ENCODE measurements at regions not wholly inside any gene's neighbourhood (a gene's known extent, or its start where the extent isn't known, plus 50 kb on each side); places are given as distances from the start of the nearest gene placed in this dataset.

- POLR2A ChIA-PET = no interaction called here
Observed at GRCh38 chr3:176954517-176954916, 242.8 kb downstream of the TBL1XR1 start.

GRCh38 chr3:176953106-176954060 lies 243.9 kb downstream of the TBL1XR1 start:
- Histone ChIP-seq H3K9me2 (no peaks in the 10 kb centered on the region), H4K20me1 (ENCODE audit: insufficient read depth) (no peaks in the 10 kb centered on the region), H3K9ac (no peak overlapping the region), H3K4me3 (ENCODE audit: low read depth in 2 of 2, low read length in 1 of 2) (no peak overlapping the region), H3K27ac (ENCODE audit: low read depth in 2 of 2, low read length in 1 of 2) (no peak overlapping the region), H3K9me3 (no peaks in the 10 kb centered on the region), H3K4me2 (no peak overlapping the region), H2AFZ (ENCODE audit: low read depth) (no peak overlapping the region), H3K36me3 (replicated peaks in 1 of 2; ENCODE audit: control insufficient read depth in 1 of 2, insufficient read depth in 2 of 2, low read length in 1 of 2) (no peaks in the 10 kb centered on the region), H3F3A (replicated peaks; ENCODE audit: insufficient read depth) (no peaks in the 10 kb centered on the region), H3K4me1 (ENCODE audit: control insufficient read depth in 1 of 2, insufficient read depth in 2 of 2, low read depth in 1 of 2, low read length in 1 of 2) (peaks cover 4 to 13% of the 10 kb centered on the region in 2 experiments; a peak in 2 of 4 replicates), H3K27me3 (ENCODE audit: insufficient read depth) (no peaks in the 10 kb centered on the region), H3K79me2 (ENCODE audit: insufficient read depth) (no peaks in the 10 kb centered on the region)
- 68% methylated on average over 6 of the region's 6 CpGs for WGBS (ENCODE audit: low lambda C conversion rate)
- POLR2A ChIA-PET = no interaction called here
- TF ChIP-seq SMC3 (IDR thresholded peaks at IDR 0.05; ENCODE audit: low read depth, low read length) = no peak
- CTCF ChIA-PET = interaction anchor here (1.3 kb wide), 1 partner anchor 15 kb away, joined by 6 read pairs; no protein-coding TSS in a partner anchor
- DNase-seq = no peak

More at GRCh38 chr3:176954517-176954916, 242.8 kb downstream of the TBL1XR1 start:
- Histone ChIP-seq H3K9ac (no peak overlapping the region), H3K36me3 (replicated peaks in 1 of 2; ENCODE audit: control insufficient read depth in 1 of 2, insufficient read depth in 2 of 2, low read length in 1 of 2) (no peaks in the 10 kb centered on the region), H3K27ac (ENCODE audit: low read depth in 2 of 2, low read length in 1 of 2) (no peak overlapping the region), H3K9me2 (no peaks in the 10 kb centered on the region), H3K79me2 (ENCODE audit: insufficient read depth) (no peaks in the 10 kb centered on the region), H3F3A (replicated peaks; ENCODE audit: insufficient read depth) (no peaks in the 10 kb centered on the region), H3K27me3 (ENCODE audit: insufficient read depth) (no peaks in the 10 kb centered on the region), H3K4me3 (ENCODE audit: low read depth in 2 of 2, low read length in 1 of 2) (no peak overlapping the region), H3K9me3 (no peaks in the 10 kb centered on the region), H3K4me2 (no peak overlapping the region), H3K4me1 (ENCODE audit: control insufficient read depth in 1 of 2, insufficient read depth in 2 of 2, low read depth in 1 of 2, low read length in 1 of 2) (peaks cover 4 to 13% of the 10 kb centered on the region in 2 experiments; a peak in 2 of 4 replicates), H2AFZ (ENCODE audit: low read depth) (no peak overlapping the region), H4K20me1 (ENCODE audit: insufficient read depth) (no peaks in the 10 kb centered on the region)
- no peak for TF ChIP-seq GABPA (IDR thresholded peaks at IDR 0.05; ENCODE audit: low read depth)
- no peak for TF ChIP-seq JUND (IDR thresholded peaks at IDR 0.05)
- no peak for TF ChIP-seq FOXJ3 (CRISPR knock-in tag; IDR thresholded peaks at IDR 0.05)
- TF ChIP-seq NRF1 (IDR thresholded peaks at IDR 0.05; ENCODE audit: low read depth, low read length) = no peak
- no peak for TF ChIP-seq IRF3 (IDR thresholded peaks at IDR 0.05; ENCODE audit: low read depth, low read length)
- TF ChIP-seq GATA2 (CRISPR knock-in tag; IDR thresholded peaks at IDR 0.05) = no peak
- TF ChIP-seq MAX (IDR thresholded peaks at IDR 0.05; ENCODE audit: low read depth) = no peak
- TF ChIP-seq RFX5 (IDR thresholded peaks at IDR 0.05; ENCODE audit: low read length) = no peak
- TF ChIP-seq EZH2phosphoT487 (IDR thresholded peaks at IDR 0.05; ENCODE audit: borderline replicate concordance, low read depth) = no peak
- no peak for TF ChIP-seq ELF1 (IDR thresholded peaks at IDR 0.05)
- TF ChIP-seq POLR2AphosphoS5 (IDR thresholded peaks at IDR 0.05; ENCODE audit: low read depth, low read length) = no peak
- no peak for TF ChIP-seq MXI1 (IDR thresholded peaks at IDR 0.05; ENCODE audit: low read depth, low read length)
- WGBS (ENCODE audit: low lambda C conversion rate) = 78% methylated on average over 2 of the region's 2 CpGs
- DNase-seq = no peak
- CTCF ChIA-PET = no interaction called here

All from SK-N-SH (cell line).